ENCODE measurements at regions not wholly inside any gene's neighbourhood (a gene's known extent, or its start where the extent isn't known, plus 50 kb on each side); places are given as distances from the start of the nearest gene placed in this dataset.

- TF ChIP-seq CTCF (IDR thresholded peaks at IDR 0.05; ENCODE audit: unreplicated experiment), result no peak
- intact Hi-C loops (cut with micrococcal nuclease; ENCODE audit: unreplicated experiment), result no loop called here
- no peaks in the 10 kb centered on the region for H3K4me1 Mint-ChIP-seq (ENCODE audit: low read depth, unreplicated experiment)
- CTCF ChIA-PET, result no interaction called here
- no peaks in the 10 kb centered on the region for H3K36me3 Mint-ChIP-seq (ENCODE audit: insufficient read depth, unreplicated experiment)
- no peak for DNase-seq
- no peak overlapping the region for H3K27ac Mint-ChIP-seq (ENCODE audit: unreplicated experiment)
- BruUV-seq (replicated peaks), result no TSS peak
- H3K27me3 Mint-ChIP-seq (ENCODE audit: unreplicated experiment), result peaks cover 18% of the 10 kb centered on the region
- H3K4me3 Mint-ChIP-seq (ENCODE audit: low read depth, unreplicated experiment), result no peak overlapping the region
- H3K9me3 Mint-ChIP-seq (ENCODE audit: low read depth, unreplicated experiment), result peaks cover 5% of the 10 kb centered on the region
These were observed 59.3 kb upstream of the KSR1 start for GRCh38 chr17:27396941-27397340.

GRCh38 chr17:27398691-27399090 is 57.6 kb upstream of the KSR1 start:
- BruUV-seq (replicated peaks), result no TSS peak
- H3K4me1 Mint-ChIP-seq (ENCODE audit: low read depth, unreplicated experiment), result no peaks in the 10 kb centered on the region
- H3K4me3 Mint-ChIP-seq (ENCODE audit: low read depth, unreplicated experiment), result no peak overlapping the region
- peaks cover 24% of the 10 kb centered on the region for H3K27me3 Mint-ChIP-seq (ENCODE audit: unreplicated experiment)
- CTCF ChIA-PET, result interaction anchor here (0.5 to 0.6 kb wide), 2 partner anchors 39 to 241 kb away, joined by 3 to 5 read pairs; no protein-coding TSS in a partner anchor
- no peaks in the 10 kb centered on the region for H3K36me3 Mint-ChIP-seq (ENCODE audit: insufficient read depth, unreplicated experiment)
- intact Hi-C loops (cut with micrococcal nuclease; ENCODE audit: unreplicated experiment), result no loop called here
- no peak overlapping the region for H3K27ac Mint-ChIP-seq (ENCODE audit: unreplicated experiment)
- peaks cover 5% of the 10 kb centered on the region for H3K9me3 Mint-ChIP-seq (ENCODE audit: low read depth, unreplicated experiment)
- DNase-seq, result no peak
- no peak for TF ChIP-seq CTCF (IDR thresholded peaks at IDR 0.05; ENCODE audit: unreplicated experiment)

- H3K36me3 Mint-ChIP-seq (ENCODE audit: insufficient read depth, unreplicated experiment), result no peaks in the 10 kb centered on the region
- H3K27me3 Mint-ChIP-seq (ENCODE audit: unreplicated experiment), result peaks cover 13% of the 10 kb centered on the region
- TF ChIP-seq CTCF (IDR thresholded peaks at IDR 0.05; ENCODE audit: unreplicated experiment), result no peak
- no peak overlapping the region for H3K4me3 Mint-ChIP-seq (ENCODE audit: low read depth, unreplicated experiment)
- H3K4me1 Mint-ChIP-seq (ENCODE audit: low read depth, unreplicated experiment), result no peaks in the 10 kb centered on the region
- no TSS peak for BruUV-seq (replicated peaks)
- no peaks in the 10 kb centered on the region for H3K9me3 Mint-ChIP-seq (ENCODE audit: low read depth, unreplicated experiment)
- DNase-seq, result no peak
- intact Hi-C loops (cut with micrococcal nuclease; ENCODE audit: unreplicated experiment), result no loop called here
- no peak overlapping the region for H3K27ac Mint-ChIP-seq (ENCODE audit: unreplicated experiment)
- CTCF ChIA-PET, result no interaction called here
These were observed 55.3 kb upstream of the KSR1 start for GRCh38 chr17:27400991-27401390.

GRCh38 chr17:27402943-27403342 is 53.3 kb upstream of the KSR1 start:
- DNase-seq, result no peak
- Mint-ChIP-seq H3K36me3 (ENCODE audit: insufficient read depth, unreplicated experiment) (no peaks in the 10 kb centered on the region), H3K4me3 (ENCODE audit: low read depth, unreplicated experiment) (no peak overlapping the region), H3K27me3 (ENCODE audit: unreplicated experiment) (peaks cover 19% of the 10 kb centered on the region), H3K9me3 (ENCODE audit: low read depth, unreplicated experiment) (no peaks in the 10 kb centered on the region), H3K27ac (ENCODE audit: unreplicated experiment) (no peak overlapping the region), H3K4me1 (ENCODE audit: low read depth, unreplicated experiment) (no peaks in the 10 kb centered on the region)
- no TSS peak for BruUV-seq (replicated peaks)
- no peak for TF ChIP-seq CTCF (IDR thresholded peaks at IDR 0.05; ENCODE audit: unreplicated experiment)
- CTCF ChIA-PET, result no interaction called here
- intact Hi-C loops (cut with micrococcal nuclease; ENCODE audit: unreplicated experiment), result no loop called here
